ENCODE measurements at regions not wholly inside any gene's neighbourhood (a gene's known extent, or its start where the extent isn't known, plus 50 kb on each side); places are given as distances from the start of the nearest gene placed in this dataset.

- TF ChIP-seq CTCF (conservative IDR thresholded peaks at IDR 0.05 in 1 of 2, IDR thresholded peaks at IDR 0.05 in 1 of 2; ENCODE audit: extremely low read depth in 1 of 2, insufficient read depth in 1 of 2, low read depth in 1 of 2, low read length in 2 of 2), result no peak
- no peak for TF ChIP-seq EZH2 (IDR thresholded peaks at IDR 0.05; ENCODE audit: borderline replicate concordance, low read length)
Measured at GRCh38 chr18:40215979-40216378, 1739.1 kb upstream of the PIK3C3 start.
